Fibroblast of mammary gland (primary cell): ENCODE measurements at regions not wholly inside any gene's neighbourhood (a gene's known extent, or its start where the extent isn't known, plus 50 kb on each side); places are given as distances from the start of the nearest gene placed in this dataset.

Experiments
- DNase-seq: peaks from one replicate; pipeline ENCODE4 v3.0.0-alpha.2; 2010; ENCODE audit warnings: low read depth
- H3K4me3 ChIP-seq: 2 replicates; pipeline ENCODE4 v1.5.1; 2011; ENCODE audit warnings: low read depth, mild to moderate bottlenecking, low read length, moderate library complexity; ENCODE audit not compliant: control insufficient read depth
- TF ChIP-seq, protein P1 (sequence below): conservative IDR thresholded peaks from 2 replicates; pipeline ENCODE4 v1.5.1; 2011; ENCODE audit warnings: low read depth, low read length, inconsistent platforms; ENCODE audit not compliant: control insufficient read depth, insufficient read depth

DNA sequence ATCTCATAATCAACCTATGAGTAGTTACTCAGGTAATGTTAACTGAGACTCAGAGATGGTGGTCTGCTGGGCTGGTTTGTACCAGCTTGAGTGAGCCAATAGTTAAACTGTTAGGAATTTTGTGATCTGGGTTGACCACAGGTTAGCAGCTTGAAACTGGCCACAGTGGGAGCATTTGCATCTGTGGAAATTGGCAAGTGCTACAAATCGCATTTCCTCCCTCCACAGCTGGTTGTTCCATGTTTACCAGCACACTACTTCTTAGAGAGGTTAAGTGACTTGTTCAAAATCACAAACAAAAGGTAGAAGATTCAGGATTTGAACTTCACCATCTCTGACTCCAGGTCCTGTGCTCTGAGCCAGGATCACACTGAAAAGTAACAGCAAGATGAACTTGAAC is 446.9 kb upstream of the CLINT1 start:
- TF ChIP-seq, protein P1, sequence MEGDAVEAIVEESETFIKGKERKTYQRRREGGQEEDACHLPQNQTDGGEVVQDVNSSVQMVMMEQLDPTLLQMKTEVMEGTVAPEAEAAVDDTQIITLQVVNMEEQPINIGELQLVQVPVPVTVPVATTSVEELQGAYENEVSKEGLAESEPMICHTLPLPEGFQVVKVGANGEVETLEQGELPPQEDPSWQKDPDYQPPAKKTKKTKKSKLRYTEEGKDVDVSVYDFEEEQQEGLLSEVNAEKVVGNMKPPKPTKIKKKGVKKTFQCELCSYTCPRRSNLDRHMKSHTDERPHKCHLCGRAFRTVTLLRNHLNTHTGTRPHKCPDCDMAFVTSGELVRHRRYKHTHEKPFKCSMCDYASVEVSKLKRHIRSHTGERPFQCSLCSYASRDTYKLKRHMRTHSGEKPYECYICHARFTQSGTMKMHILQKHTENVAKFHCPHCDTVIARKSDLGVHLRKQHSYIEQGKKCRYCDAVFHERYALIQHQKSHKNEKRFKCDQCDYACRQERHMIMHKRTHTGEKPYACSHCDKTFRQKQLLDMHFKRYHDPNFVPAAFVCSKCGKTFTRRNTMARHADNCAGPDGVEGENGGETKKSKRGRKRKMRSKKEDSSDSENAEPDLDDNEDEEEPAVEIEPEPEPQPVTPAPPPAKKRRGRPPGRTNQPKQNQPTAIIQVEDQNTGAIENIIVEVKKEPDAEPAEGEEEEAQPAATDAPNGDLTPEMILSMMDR: no peak
- no peak for DNase-seq
- H3K4me3 ChIP-seq: no peak overlapping the region

DNA sequence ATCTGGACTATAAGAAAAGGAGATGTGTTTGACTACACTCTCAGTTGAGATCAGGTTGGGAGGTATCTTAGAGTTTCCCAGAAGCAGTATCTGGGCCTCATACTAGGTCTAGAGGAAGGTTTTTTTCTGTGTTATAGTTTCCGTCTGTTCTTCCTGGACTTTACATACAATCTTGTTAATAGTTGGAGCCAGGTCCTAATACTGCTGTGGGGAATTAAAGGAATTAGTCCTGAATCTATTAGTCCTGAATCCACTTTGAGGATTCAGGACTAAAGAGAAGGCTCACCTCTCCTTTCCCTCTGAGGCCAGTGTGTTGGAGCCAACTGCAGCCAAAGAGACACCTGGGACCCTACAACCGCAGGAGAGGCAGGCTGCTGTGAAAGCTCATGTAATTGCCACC is 445.7 kb upstream of the CLINT1 start:
- TF ChIP-seq, protein P1: no peak
- DNase-seq: no peak
- H3K4me3 ChIP-seq: no peak overlapping the region

DNA sequence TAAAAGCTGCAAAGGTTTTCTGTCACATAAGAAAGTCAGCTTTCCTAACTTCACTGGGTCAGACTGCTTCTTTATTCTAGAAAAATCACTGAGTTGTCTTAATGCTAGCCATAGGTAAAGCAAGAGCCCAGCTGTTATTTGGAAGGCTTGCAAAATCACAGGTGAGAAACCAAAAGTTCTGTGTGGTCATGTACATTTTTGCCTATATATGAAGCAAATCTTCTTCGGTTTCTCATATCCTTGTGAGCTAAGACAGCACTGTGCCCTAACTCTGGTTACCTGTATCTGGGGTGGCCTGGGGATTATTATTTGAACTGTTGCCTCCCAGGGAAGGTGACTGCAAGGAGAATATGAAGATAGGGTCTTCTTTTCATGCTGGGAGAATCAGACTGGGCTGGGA is 444.9 kb upstream of the CLINT1 start:
- DNase-seq: no peak
- H3K4me3 ChIP-seq: no peak overlapping the region

DNA sequence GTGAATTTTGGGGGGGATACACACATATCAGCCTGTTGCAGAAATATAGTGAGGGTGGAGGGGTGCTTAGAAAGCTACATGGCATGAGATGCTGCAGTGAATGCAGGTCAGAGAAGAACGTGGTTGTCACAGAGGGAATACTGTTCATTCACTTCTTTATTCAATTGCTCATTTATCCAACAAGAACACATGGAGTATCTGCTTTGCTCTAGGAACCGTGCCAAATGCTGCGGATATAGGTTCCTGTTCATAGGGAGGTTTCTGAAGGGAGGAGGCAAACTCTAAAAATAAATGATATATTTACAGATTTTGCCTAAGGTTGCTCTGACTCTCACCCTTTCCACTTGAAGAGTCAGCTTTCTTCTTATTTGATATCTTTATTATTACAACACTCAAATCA is 444.3 kb upstream of the CLINT1 start:
- DNase-seq: no peak
- TF ChIP-seq, protein P1: no peak
- no peak overlapping the region for H3K4me3 ChIP-seq

More for the DNA sequence above, 444.9 kb upstream of the CLINT1 start:
- TF ChIP-seq, protein P1: no peak

DNA sequence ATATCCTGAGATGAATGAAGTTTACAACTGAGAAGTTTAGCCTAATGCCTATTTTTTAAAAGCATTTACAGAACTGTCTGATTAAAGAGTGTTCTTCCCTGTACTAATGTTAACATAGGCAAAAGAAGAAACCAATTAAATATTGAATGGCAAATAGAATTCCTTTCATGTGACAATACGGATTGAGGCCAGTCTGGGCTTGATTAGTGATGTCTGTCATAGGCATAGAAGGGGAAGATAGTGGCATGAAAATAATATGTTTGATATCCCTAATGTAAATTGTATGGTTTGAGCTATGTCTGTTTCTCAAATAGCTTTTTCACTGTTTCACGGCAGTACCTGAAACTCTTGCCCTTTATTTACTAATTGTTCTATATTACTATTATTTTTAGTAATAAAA is 443.1 kb upstream of the CLINT1 start:
- TF ChIP-seq, protein P1: no peak
- DNase-seq: no peak
- no peak overlapping the region for H3K4me3 ChIP-seq

DNA sequence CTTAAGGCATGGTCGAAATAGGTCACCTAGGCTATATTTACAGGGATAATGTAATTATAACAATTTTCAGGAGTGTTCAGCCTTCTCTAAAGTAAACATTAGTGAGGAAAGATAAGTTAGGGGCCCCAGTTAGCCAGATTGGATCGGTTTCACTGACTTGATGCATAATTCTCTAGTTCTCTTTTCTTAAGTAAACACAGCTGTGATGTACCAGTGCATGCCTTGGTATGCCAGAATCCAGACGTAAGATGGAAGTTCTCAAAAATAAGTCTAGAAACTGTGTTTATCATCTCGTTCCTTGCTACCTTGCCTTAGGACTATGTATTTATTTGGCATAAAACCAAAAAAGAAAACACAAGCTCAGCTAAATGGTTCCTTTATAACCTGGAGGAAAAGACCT is 442.2 kb upstream of the CLINT1 start:
- TF ChIP-seq, protein P1: no peak
- H3K4me3 ChIP-seq: no peak overlapping the region
- DNase-seq: no peak

DNA sequence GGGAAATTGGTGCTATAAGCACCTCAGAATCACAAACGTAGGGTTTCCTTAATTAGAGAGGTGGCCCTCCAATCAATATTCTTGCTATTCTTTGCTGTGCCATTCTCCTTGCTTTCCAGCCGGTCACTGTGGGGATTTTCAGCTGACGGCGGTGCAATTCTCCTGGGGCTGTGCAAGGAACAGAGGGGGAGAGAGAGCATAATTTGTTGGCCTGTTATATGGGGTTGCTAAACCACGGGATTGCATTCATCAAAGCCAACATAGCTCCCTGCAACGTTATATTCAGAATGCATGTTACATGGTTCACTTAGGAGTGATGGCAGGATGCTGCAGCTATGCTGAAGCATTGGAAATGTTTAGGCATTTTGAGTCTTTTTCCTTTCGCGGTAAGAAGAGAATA is 441.3 kb upstream of the CLINT1 start:
- TF ChIP-seq, protein P1: no peak
- DNase-seq: no peak
- no peak overlapping the region for H3K4me3 ChIP-seq
